Activated naive CD8-positive, alpha-beta T cell (primary cell): ENCODE measurements at regions not wholly inside any gene's neighbourhood (a gene's known extent, or its start where the extent isn't known, plus 50 kb on each side); places are given as distances from the start of the nearest gene placed in this dataset.

Experiments
- H3K27ac Mint-ChIP-seq: one replicate; pipeline ENCODE4 v1.8.0; 2021; ENCODE audit warnings: mixed read lengths
- H3K27me3 Mint-ChIP-seq: one replicate; pipeline ENCODE4 v1.8.0; 2021; ENCODE audit warnings: mixed read lengths
- H3K36me3 Mint-ChIP-seq: one replicate; pipeline ENCODE4 v1.8.0; 2021; ENCODE audit warnings: mixed read lengths
- H3K4me1 Mint-ChIP-seq: one replicate; pipeline ENCODE4 v1.8.0; 2021; ENCODE audit warnings: low read depth, mixed read lengths
- H3K4me3 Mint-ChIP-seq: one replicate; pipeline ENCODE4 v1.8.0; 2021; ENCODE audit warnings: mild to moderate bottlenecking, mixed read lengths
- H3K9me3 Mint-ChIP-seq: one replicate; pipeline ENCODE4 v1.8.0; 2021; ENCODE audit warnings: low read depth, mixed read lengths

DNA sequence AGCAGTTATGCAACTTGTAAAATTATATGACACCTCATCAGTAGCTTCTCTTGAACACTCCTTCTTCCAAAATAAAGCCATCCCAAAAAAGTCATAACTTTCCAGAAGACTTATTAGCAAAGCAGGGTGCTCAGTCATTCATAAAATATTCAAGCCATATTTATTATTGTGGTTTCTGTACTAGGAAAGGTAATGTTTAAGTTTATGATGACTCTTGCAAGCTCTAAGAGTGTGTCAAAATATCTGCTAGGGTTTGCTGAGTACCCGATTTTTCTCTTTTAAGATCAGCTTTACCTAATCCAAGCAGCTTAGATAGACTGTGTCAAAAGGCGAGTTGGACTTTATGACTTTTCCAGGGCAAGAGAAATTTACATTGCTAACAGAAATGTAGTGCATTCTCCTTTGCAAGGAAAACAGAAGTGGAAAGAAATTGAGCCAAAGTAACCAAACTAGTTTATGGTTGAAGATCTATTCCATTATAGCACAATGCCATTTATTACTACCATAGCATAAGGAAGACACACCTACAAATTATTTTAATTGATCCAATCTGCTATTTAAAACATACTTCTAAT lies 98.0 kb upstream of the SOX6 start:
- H3K4me3 Mint-ChIP-seq, result no peak overlapping the region
- no peak overlapping the region for H3K27ac Mint-ChIP-seq
- H3K4me1 Mint-ChIP-seq, result no peaks in the 10 kb centered on the region
- peaks cover 2% of the 10 kb centered on the region for H3K27me3 Mint-ChIP-seq
- H3K9me3 Mint-ChIP-seq, result peaks cover 15% of the 10 kb centered on the region
- no peaks in the 10 kb centered on the region for H3K36me3 Mint-ChIP-seq

- Mint-ChIP-seq H3K9me3 (peaks cover 6% of the 10 kb centered on the region), H3K4me1 (no peaks in the 10 kb centered on the region), H3K4me3 (no peak overlapping the region), H3K36me3 (no peaks in the 10 kb centered on the region), H3K27ac (no peak overlapping the region), H3K27me3 (peaks cover 2% of the 10 kb centered on the region)
Measured at GRCh38 chr11:16448123-16448717, 91.9 kb upstream of the SOX6 start.

DNA sequence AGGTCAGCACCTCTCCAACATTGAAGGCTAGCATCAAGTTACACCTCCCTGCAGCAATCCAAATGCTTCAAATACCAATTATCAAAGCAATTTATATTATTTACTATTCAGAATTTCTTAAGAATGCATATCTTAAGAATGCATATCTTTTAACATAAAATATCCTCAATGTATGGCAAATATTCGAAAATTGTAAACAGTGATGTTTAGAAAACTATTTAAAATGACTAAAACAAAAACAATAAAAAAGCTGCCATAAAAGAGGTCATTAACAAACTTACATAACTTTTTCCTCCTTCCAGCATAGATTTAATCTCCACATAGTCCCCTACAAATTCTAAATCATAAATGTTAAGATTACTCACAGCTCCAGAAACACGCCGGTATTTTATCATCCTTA lies 85.1 kb upstream of the SOX6 start:
- Mint-ChIP-seq H3K9me3 (no peaks in the 10 kb centered on the region), H3K27me3 (no peaks in the 10 kb centered on the region), H3K4me3 (no peak overlapping the region), H3K4me1 (no peaks in the 10 kb centered on the region), H3K27ac (no peak overlapping the region), H3K36me3 (no peaks in the 10 kb centered on the region)

- Mint-ChIP-seq H3K36me3 (no peaks in the 10 kb centered on the region), H3K9me3 (no peaks in the 10 kb centered on the region), H3K27me3 (no peaks in the 10 kb centered on the region), H3K27ac (no peak overlapping the region), H3K4me1 (no peaks in the 10 kb centered on the region), H3K4me3 (no peak overlapping the region)
Measured at GRCh38 chr11:16440136-16440535, 83.8 kb upstream of the SOX6 start.

DNA sequence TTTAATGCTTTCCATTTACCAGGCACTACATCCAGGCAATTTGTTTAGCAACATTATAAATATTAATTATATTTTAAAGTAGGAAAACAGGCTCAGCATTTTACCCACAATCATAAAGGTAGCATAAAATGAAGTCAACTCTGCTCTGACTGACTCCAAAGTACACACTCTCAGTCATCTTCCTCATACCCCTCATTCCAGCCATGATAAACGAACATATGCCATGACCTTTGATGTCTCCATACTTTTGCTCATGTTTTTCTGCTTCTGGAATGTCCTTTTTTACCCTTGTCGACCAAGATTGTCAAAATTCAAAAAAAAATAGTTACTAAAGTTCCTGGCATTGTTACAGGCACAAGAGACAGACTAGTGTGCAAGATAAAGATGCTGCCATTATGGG lies 77.7 kb upstream of the SOX6 start:
- Mint-ChIP-seq H3K9me3 (peaks cover 19% of the 10 kb centered on the region), H3K4me1 (no peaks in the 10 kb centered on the region), H3K4me3 (no peak overlapping the region), H3K36me3 (no peaks in the 10 kb centered on the region), H3K27me3 (no peaks in the 10 kb centered on the region), H3K27ac (no peak overlapping the region)

- Mint-ChIP-seq H3K4me3 (no peak overlapping the region), H3K36me3 (no peaks in the 10 kb centered on the region), H3K27ac (no peak overlapping the region), H3K9me3 (peaks cover 22% of the 10 kb centered on the region), H3K4me1 (no peaks in the 10 kb centered on the region), H3K27me3 (no peaks in the 10 kb centered on the region)
Measured at GRCh38 chr11:16430674-16431073, 74.3 kb upstream of the SOX6 start.

DNA sequence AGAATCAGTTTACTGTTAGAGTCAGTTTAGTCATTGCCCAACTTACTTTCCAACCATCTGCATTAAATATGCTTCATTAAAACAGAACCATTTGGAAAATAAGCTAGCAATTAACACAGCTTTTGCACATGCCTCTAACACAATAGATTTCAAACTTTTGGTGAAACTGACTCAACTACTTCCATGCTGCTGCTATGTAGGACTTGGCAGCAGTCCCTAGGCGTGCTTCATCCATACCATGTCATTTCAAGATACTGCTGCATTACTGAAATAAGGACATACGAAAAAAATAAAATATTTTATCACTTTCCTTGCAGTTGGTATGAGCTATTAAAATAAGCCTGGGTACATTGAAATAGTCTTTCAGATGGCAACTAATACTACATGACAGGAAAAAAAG lies 65.5 kb upstream of the SOX6 start:
- H3K27me3 Mint-ChIP-seq, result no peaks in the 10 kb centered on the region
- H3K4me3 Mint-ChIP-seq, result no peak overlapping the region
- H3K4me1 Mint-ChIP-seq, result no peaks in the 10 kb centered on the region
- H3K36me3 Mint-ChIP-seq, result no peaks in the 10 kb centered on the region
- H3K27ac Mint-ChIP-seq, result no peak overlapping the region
- H3K9me3 Mint-ChIP-seq, result peaks cover 6% of the 10 kb centered on the region

GRCh38 chr11:16418428-16419097 lies 62.2 kb upstream of the SOX6 start:
- Mint-ChIP-seq H3K4me1 (no peaks in the 10 kb centered on the region), H3K27me3 (no peaks in the 10 kb centered on the region), H3K4me3 (no peak overlapping the region), H3K9me3 (no peaks in the 10 kb centered on the region), H3K36me3 (no peaks in the 10 kb centered on the region), H3K27ac (no peak overlapping the region)

GRCh38 chr11:16412525-16413172 lies 56.3 kb upstream of the SOX6 start:
- Mint-ChIP-seq H3K27ac (no peak overlapping the region), H3K36me3 (no peaks in the 10 kb centered on the region), H3K27me3 (no peaks in the 10 kb centered on the region), H3K4me3 (no peak overlapping the region), H3K9me3 (no peaks in the 10 kb centered on the region), H3K4me1 (no peaks in the 10 kb centered on the region)

GRCh38 chr11:16410479-16410878 lies 54.1 kb upstream of the SOX6 start:
- no peak overlapping the region for H3K4me3 Mint-ChIP-seq
- H3K9me3 Mint-ChIP-seq, result no peaks in the 10 kb centered on the region
- no peaks in the 10 kb centered on the region for H3K27me3 Mint-ChIP-seq
- no peak overlapping the region for H3K27ac Mint-ChIP-seq
- H3K36me3 Mint-ChIP-seq, result no peaks in the 10 kb centered on the region
- no peaks in the 10 kb centered on the region for H3K4me1 Mint-ChIP-seq

- Mint-ChIP-seq H3K27me3 (no peaks in the 10 kb centered on the region), H3K9me3 (no peaks in the 10 kb centered on the region)
Measured at GRCh38 chr11:16408619-16409018, 52.3 kb upstream of the SOX6 start.

DNA sequence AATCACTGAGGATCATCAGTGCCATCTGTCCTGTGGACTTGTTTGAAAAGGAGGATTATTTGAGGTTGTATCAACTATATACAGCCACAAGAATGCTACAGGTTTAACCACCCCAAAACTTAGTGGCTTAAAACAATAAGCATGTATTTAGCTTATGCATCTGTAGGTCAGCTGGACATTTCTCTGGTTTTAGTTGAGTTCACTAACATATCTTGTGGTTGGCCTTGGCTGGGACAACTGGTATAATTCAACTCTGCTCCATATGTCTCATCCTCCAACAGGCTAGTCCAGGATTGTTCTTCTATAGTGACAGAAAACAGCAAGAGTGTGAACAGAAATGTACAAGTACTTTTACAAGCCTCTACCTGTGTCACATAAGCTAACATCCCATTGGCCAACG lies 49.9 kb upstream of the SOX6 start:
- no peak overlapping the region for H3K4me3 Mint-ChIP-seq
- no peak overlapping the region for H3K27ac Mint-ChIP-seq
- no peaks in the 10 kb centered on the region for H3K36me3 Mint-ChIP-seq
- peaks cover 4% of the 10 kb centered on the region for H3K9me3 Mint-ChIP-seq
- H3K27me3 Mint-ChIP-seq, result no peaks in the 10 kb centered on the region
- H3K4me1 Mint-ChIP-seq, result no peaks in the 10 kb centered on the region

More at GRCh38 chr11:16408619-16409018, 52.3 kb upstream of the SOX6 start:
- H3K36me3 Mint-ChIP-seq, result no peaks in the 10 kb centered on the region
- H3K4me1 Mint-ChIP-seq, result no peaks in the 10 kb centered on the region
- H3K27ac Mint-ChIP-seq, result no peak overlapping the region
- no peak overlapping the region for H3K4me3 Mint-ChIP-seq
